HepG2 (cell line): ENCODE measurements at regions not wholly inside any gene's neighbourhood (a gene's known extent, or its start where the extent isn't known, plus 50 kb on each side); places are given as distances from the start of the nearest gene placed in this dataset.

Experiments used
- ADNP ChIP-seq: sonication (generic); formaldehyde crosslinking; IDR thresholded peaks from 2 replicates; pipeline ENCODE4 v1.4.0; 2020; ENCODE audit warnings: missing genetic modification reagents
- AHDC1 ChIP-seq: sonication (generic); formaldehyde crosslinking; IDR thresholded peaks from 2 replicates; pipeline ENCODE4 v1.5.1; 2020; ENCODE audit warnings: mild to moderate bottlenecking, missing genetic modification reagents, borderline replicate concordance
- NFE2L2 ChIP-seq: fragments of 150-350 bp; IDR thresholded peaks from 2 replicates; pipeline ENCODE4 v1.6.1; 2014; ENCODE audit warnings: low read length
- POLR2AphosphoS5 ChIP-seq: IDR thresholded peaks from 2 replicates; pipeline ENCODE4 v1.6.1; 2012; ENCODE audit warnings: low read depth, low read length
- SMAD9 ChIP-seq: sonication (generic); formaldehyde crosslinking; IDR thresholded peaks from 2 replicates; pipeline ENCODE4 v1.5.1; 2020; ENCODE audit warnings: mild to moderate bottlenecking, missing genetic modification reagents
- ZBTB3 ChIP-seq: sonication (generic); formaldehyde crosslinking; IDR thresholded peaks from 2 replicates; pipeline ENCODE4 v1.4.0; 2020; ENCODE audit warnings: low read depth, mild to moderate bottlenecking, moderate library complexity, missing genetic modification reagents, borderline replicate concordance
- ZFP36L2 ChIP-seq: sonication (generic); formaldehyde crosslinking; IDR thresholded peaks from 2 replicates; pipeline ENCODE4 v1.4.0; 2020; ENCODE audit warnings: missing genetic modification reagents
- ZNF740 ChIP-seq: sonication (generic); formaldehyde crosslinking; IDR thresholded peaks from 2 replicates; pipeline ENCODE4 v1.4.0; 2020; ENCODE audit warnings: missing genetic modification reagents
- ZNF772 ChIP-seq: sonication (generic); formaldehyde crosslinking; IDR thresholded peaks from 2 replicates; pipeline ENCODE4 v1.5.0; 2020; ENCODE audit warnings: mild to moderate bottlenecking, missing genetic modification reagents
- TF ChIP-seq, protein P1 (sequence below): IDR thresholded peaks from 2 replicates; pipeline ENCODE4 v1.6.1; 2016; ENCODE audit warnings: missing compliant biosample characterization, missing genetic modification reagents, borderline replicate concordance

GRCh38 chr19:30895946-30896345, 453.3 kb downstream of the TSHZ3 start:
- TF ChIP-seq AHDC1 (CRISPR knock-in tag) (no peak), ZBTB3 (CRISPR knock-in tag) (no peak), POLR2AphosphoS5 (no peak), ZNF772 (CRISPR knock-in tag) (no peak), ADNP (no peak), NFE2L2 (no peak), SMAD9 (no peak), ZFP36L2 (CRISPR knock-in tag) (no peak), ZNF740 (CRISPR knock-in tag) (no peak)
- TF ChIP-seq, protein P1, sequence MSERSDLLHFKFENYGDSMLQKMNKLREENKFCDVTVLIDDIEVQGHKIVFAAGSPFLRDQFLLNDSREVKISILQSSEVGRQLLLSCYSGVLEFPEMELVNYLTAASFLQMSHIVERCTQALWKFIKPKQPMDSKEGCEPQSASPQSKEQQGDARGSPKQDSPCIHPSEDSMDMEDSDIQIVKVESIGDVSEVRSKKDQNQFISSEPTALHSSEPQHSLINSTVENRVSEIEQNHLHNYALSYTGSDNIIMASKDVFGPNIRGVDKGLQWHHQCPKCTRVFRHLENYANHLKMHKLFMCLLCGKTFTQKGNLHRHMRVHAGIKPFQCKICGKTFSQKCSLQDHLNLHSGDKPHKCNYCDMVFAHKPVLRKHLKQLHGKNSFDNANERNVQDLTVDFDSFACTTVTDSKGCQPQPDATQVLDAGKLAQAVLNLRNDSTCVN (CRISPR knock-in tag), result no peak
